SJSA1 (cell line): ENCODE measurements at regions not wholly inside any gene's neighbourhood (a gene's known extent, or its start where the extent isn't known, plus 50 kb on each side); places are given as distances from the start of the nearest gene placed in this dataset.

ENCODE experiments used
- DNase-seq, 2 experiments: peaks; one replicate each; pipeline ENCODE4 v3.0.0-alpha.2; 2015 to 2020; ENCODE audit warnings: low spot score in 2 of 2, low read depth in 1 of 2
- H3K27ac ChIP-seq: fragments of 250-450 bp; sonication (Bioruptor Pico); 2 replicates; pipeline ENCODE4 v1.5.1; 2020; ENCODE audit warnings: mild to moderate bottlenecking, moderate library complexity
- H3K27me3 ChIP-seq: fragments of 250-450 bp; sonication (Bioruptor Pico); replicated peaks from 2 replicates; pipeline ENCODE4 v1.5.1; 2020; ENCODE audit warnings: mild to moderate bottlenecking, moderate library complexity
- H3K36me3 ChIP-seq: fragments of 250-450 bp; sonication (Bioruptor Pico); 2 replicates; pipeline ENCODE4 v1.5.1; 2020; ENCODE audit warnings: mild to moderate bottlenecking
- H3K4me1 ChIP-seq: fragments of 250-450 bp; sonication (Bioruptor Pico); replicated peaks from 2 replicates; pipeline ENCODE4 v1.6.1; 2021; ENCODE audit warnings: mild to moderate bottlenecking
- H3K4me3 ChIP-seq: fragments of 250-450 bp; sonication (Bioruptor Pico); 2 replicates; pipeline ENCODE4 v1.5.1; 2020; ENCODE audit warnings: mild to moderate bottlenecking
- H3K9me3 ChIP-seq: fragments of 250-450 bp; sonication (Bioruptor Pico); replicated peaks from 2 replicates; pipeline ENCODE4 v1.5.1; 2020; ENCODE audit warnings: mild to moderate bottlenecking

DNA sequence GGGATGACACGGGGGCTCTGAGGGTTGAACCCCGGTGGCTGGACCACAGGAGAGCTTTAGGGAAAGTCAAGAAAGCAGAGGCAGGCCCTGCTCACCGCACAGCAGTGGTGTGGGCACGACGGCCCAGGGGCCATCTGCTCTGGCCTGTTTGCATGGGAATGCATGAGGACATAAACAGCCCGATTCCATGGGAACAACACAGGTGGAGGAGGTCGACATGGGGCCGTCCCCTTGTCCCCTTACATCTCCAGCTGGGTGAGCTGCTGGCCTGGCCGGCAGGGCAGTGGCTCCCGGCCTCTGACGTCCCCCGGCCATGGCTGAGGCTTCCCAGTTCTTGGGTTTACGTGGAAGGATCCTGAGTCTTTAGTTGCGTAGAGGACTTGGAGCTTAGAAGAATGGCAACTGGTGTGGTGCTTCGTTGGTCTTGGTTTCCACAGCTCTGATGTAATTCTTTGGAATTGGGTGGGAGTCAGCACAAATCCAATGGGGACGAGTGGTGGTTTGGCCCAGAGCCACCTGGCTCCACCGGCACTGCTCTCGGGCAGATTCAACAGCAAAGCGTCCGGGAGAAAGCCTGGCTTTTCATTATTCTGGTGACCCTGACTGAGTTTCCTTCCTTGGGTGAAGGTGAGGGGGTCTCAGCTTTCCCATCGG lies 98.3 kb upstream of the HDAC4 start:
- Histone ChIP-seq H3K4me1 (no peaks in the 10 kb centered on the region), H3K27ac (no peak overlapping the region), H3K27me3 (peaks cover 17% of the 10 kb centered on the region), H3K4me3 (no peak overlapping the region), H3K9me3 (no peaks in the 10 kb centered on the region), H3K36me3 (no peaks in the 10 kb centered on the region)
- no peak for DNase-seq

DNA sequence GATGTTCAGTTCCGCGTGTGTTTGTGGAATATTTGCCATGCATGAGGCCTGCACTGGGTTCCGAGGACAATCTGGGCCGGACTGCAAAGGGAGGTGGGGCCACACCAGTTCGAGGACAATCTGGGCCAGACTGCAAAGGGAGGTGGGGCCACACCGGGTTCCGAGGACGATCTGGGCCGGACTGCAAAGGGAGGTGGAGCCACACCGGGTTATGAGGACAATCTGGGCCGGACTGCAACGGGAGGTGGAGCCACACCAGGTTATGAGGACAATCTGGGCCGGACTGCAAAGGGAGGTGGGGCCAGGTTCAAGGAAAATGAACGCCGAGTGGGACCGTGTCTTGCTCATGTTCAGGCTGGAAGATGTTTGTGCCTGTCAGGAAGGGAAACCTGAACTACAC lies 97.8 kb upstream of the HDAC4 start:
- Histone ChIP-seq H3K4me3 (no peak overlapping the region), H3K4me1 (no peaks in the 10 kb centered on the region), H3K36me3 (no peaks in the 10 kb centered on the region), H3K27ac (no peak overlapping the region), H3K9me3 (no peaks in the 10 kb centered on the region), H3K27me3 (peaks cover 15% of the 10 kb centered on the region)
- no peak for DNase-seq

DNA sequence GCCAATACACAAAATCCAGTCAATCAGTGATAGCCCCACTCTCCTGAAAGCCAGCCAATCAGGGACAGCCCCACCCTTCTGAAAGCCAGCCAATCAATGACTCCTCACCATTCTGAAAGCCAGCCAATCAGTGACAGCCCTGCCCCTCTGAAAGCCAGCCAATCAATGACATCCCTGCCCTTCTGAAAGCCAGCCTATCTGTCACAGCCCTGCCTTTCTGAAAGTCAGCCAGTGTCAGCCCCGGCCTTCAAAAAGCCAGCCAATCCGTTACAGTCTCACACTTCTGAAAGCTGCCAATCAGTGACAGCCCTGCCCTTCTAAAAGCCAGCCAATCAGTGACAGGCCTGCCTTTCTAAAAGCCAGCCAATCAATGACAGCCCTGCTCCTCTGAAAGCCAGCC lies 95.9 kb upstream of the HDAC4 start:
- H3K27me3 ChIP-seq = peaks cover 15% of the 10 kb centered on the region

DNA sequence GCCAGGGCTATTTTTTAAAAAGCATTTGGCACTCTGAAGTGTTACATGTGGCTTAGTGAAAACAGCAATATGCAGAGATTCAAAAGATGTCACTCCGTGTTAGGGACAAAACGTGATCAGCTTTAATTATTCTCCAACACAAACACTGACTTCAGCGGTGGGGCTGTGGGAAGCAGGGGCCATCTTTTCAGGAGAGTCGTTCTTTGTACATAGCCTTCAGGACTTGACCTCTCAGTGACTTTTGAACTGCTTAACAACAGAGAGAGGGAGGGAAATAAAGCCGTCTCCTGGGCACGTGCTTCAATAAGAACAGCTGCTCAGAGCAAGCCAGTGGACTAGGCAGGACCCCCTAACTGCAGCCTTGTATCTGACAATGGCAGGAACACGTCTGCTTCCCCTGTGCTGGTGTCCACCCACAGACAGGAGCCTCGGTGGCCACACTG lies 95.0 kb upstream of the HDAC4 start:
- Histone ChIP-seq H3K9me3 (no peaks in the 10 kb centered on the region), H3K27ac (no peak overlapping the region), H3K4me1 (no peaks in the 10 kb centered on the region), H3K4me3 (no peak overlapping the region), H3K27me3 (peaks cover 14% of the 10 kb centered on the region), H3K36me3 (no peaks in the 10 kb centered on the region)
- no peak for DNase-seq

More for the DNA sequence above, 95.9 kb upstream of the HDAC4 start:
- H3K9me3 ChIP-seq = no peaks in the 10 kb centered on the region
- DNase-seq = no peak
- no peak overlapping the region for H3K4me3 ChIP-seq
- no peaks in the 10 kb centered on the region for H3K4me1 ChIP-seq
- no peaks in the 10 kb centered on the region for H3K36me3 ChIP-seq
- H3K27ac ChIP-seq = no peak overlapping the region

DNA sequence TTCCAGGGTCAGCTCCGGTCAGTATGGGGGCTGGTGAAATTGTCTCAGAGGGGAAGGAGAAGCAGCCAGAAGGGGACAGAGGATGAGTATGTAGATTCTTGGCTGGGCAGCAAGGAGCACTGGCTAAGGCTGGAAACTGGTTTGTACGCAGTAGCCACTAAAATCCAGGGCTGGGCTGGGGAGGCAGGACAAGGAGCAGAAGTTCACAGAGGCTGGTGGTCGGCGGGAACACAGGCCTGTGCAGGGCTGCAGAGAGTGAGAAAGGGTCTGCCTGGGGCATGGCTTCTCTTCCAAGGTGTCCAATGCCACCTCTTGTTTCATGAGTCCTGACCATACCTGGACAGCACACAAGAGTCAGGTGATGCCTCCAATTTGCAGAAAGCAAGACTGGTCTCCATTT lies 94.4 kb upstream of the HDAC4 start:
- H3K36me3 ChIP-seq = no peaks in the 10 kb centered on the region
- peaks cover 8% of the 10 kb centered on the region for H3K27me3 ChIP-seq
- no peak for DNase-seq
- no peak overlapping the region for H3K27ac ChIP-seq
- no peaks in the 10 kb centered on the region for H3K9me3 ChIP-seq
- no peak overlapping the region for H3K4me3 ChIP-seq
- H3K4me1 ChIP-seq = no peaks in the 10 kb centered on the region

DNA sequence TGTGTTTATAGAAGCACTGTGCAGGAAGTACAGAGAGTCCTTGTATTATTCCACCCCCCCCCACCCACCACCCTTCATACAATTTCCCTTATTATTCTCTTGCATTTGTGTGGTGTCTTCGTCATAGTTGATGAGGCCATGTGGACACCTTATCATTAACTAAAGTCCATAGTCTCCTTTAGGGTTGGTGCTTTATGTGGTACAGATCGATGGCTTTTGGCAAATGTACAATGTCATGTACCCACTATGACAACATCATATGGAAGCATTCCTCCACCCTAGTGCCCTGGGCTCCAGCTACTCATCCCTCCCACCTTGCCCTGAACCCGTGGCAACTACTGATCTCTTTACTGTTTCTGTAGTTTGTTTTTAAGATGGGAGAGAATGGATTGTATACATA lies 93.8 kb upstream of the HDAC4 start:
- no peaks in the 10 kb centered on the region for H3K4me1 ChIP-seq

DNA sequence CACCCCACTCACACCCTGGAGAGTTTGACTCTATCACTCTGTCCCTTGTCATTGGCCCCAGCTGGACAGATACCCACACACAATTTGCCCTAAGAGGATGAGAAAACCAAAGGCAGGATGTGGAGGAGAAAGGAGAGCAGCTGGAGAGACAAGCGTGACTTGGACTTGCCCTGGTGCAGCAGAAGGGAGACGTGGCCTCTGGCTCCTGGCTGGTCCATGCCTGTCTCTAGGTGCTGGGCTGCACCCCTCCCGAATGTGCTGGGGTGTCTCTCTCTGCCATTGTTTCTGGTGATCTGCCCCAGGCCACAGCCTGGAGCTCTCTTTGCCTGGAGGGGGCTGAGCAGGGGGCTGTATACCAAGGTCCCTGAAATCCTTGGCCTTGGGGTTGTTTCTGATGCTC lies 88.7 kb upstream of the HDAC4 start:
- Histone ChIP-seq H3K27me3 (peaks cover 19% of the 10 kb centered on the region), H3K4me1 (no peaks in the 10 kb centered on the region), H3K9me3 (no peaks in the 10 kb centered on the region), H3K4me3 (no peak overlapping the region), H3K36me3 (no peaks in the 10 kb centered on the region), H3K27ac (no peak overlapping the region)
- no peak for DNase-seq

More for the DNA sequence above, 93.8 kb upstream of the HDAC4 start:
- Histone ChIP-seq H3K9me3 (no peaks in the 10 kb centered on the region), H3K27me3 (peaks cover 4% of the 10 kb centered on the region), H3K36me3 (no peaks in the 10 kb centered on the region), H3K4me3 (no peak overlapping the region), H3K27ac (no peak overlapping the region)
- no peak for DNase-seq

DNA sequence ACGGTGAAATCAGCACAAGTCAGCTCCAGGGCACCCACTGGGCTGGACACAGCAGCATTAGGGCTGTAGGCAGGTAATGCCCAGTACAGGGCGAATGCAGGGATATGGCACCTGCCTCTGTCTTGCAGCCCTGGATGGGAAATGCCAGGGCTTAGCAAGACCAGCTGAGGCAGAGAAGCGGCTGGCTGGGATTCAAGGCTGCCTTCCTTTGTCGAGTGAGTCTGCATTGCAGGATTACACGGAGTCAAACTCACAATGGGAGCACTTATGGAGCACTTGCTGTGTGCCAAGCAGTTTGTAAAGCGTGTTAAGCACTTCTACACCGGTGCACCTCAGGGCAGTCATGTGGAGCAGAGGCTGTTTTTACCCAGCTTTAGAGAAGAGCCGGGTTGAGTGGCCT lies 87.3 kb upstream of the HDAC4 start:
- Histone ChIP-seq H3K9me3 (no peaks in the 10 kb centered on the region), H3K27me3 (peaks cover 24% of the 10 kb centered on the region), H3K4me1 (no peaks in the 10 kb centered on the region), H3K4me3 (no peak overlapping the region), H3K27ac (no peak overlapping the region), H3K36me3 (no peaks in the 10 kb centered on the region)
- DNase-seq = no peak

DNA sequence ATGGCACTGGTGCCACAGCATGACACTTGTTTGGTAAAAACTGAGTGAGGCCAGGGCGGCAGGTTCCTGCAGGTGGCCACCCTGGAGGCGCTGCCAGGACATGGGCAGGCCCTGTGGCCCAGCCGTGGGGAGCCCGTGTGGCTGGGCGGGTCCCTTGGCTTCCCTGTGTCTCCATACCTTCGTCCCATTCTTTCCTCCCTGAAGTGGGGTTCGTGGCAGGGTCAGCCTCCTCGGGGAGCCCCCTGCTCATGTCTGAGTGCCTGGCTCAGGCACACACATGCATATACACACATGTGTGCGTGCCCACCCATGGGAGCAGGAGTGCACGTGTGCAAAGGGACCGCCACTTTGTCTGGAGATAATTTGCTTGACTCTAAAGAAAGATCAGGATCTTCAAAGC lies 86.5 kb upstream of the HDAC4 start:
- Histone ChIP-seq H3K9me3 (no peaks in the 10 kb centered on the region), H3K4me3 (no peak overlapping the region), H3K36me3 (no peaks in the 10 kb centered on the region), H3K27me3 (peaks cover 27% of the 10 kb centered on the region), H3K27ac (no peak overlapping the region), H3K4me1 (no peaks in the 10 kb centered on the region)
- DNase-seq = no peak

DNA sequence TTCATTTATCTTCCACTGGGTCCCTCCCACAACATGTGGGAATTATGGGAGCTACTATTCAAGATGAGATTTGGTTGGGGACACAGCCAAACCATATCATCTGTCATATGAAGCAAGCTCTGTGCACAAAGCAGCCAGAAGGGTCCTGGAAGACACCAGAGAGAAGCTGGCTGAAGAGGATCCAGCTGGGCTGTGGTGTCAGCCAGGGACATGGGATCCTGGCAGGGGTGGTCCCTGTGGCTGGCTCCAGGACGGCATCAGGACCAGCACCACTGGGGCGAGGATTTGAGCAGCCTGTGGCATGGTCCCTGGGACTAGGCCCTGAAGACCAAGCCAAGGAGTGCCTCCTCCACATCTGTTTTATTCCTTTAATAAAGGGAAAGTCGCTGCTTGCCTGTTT lies 84.8 kb upstream of the HDAC4 start:
- Histone ChIP-seq H3K27ac (no peak overlapping the region), H3K36me3 (no peaks in the 10 kb centered on the region), H3K4me3 (no peak overlapping the region), H3K9me3 (no peaks in the 10 kb centered on the region), H3K4me1 (no peaks in the 10 kb centered on the region), H3K27me3 (peaks cover 27% of the 10 kb centered on the region)
- no peak for DNase-seq

DNA sequence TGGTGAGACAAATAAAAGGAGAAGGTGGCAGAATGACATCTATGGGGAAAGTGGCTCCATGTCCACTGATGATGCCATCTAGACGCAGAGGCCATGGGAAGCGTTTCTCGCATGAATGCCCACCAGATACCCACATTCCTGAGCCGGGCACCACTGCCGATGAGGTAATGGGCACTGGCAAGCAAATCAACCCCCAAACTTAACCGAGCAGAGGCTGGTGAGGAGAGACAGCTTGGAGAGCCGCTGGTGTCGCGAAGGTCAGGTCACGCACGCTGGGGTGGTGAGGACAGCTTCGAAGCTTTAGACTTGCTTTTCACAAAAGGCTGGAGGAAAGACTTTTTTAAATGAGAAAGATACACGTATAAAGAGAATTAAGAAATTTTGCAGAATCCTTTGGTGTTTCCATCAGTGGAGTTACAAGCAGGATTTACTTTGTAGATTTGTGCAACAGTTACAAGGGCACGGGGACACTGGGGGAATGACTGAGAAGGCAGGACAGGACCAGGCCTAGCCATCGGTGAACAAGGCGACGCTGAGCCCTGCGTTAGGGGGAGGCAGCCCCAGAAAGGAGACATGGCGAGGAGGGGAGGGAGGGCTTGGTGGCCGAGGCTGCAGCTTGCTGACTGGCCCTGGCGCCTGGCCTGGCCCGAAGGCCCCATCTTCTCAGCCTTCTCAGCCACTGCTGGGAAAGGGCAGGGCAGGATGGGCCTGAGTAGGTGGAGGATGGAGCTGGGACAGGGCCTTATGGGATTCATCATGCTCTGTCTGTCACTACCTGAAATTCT lies 83.9 kb upstream of the HDAC4 start:
- no peaks in the 10 kb centered on the region for H3K9me3 ChIP-seq
- H3K4me3 ChIP-seq = no peak overlapping the region
- H3K36me3 ChIP-seq = no peaks in the 10 kb centered on the region
- peaks cover 27% of the 10 kb centered on the region for H3K27me3 ChIP-seq
- H3K4me1 ChIP-seq = no peaks in the 10 kb centered on the region
- no peak overlapping the region for H3K27ac ChIP-seq
- DNase-seq = no peak

DNA sequence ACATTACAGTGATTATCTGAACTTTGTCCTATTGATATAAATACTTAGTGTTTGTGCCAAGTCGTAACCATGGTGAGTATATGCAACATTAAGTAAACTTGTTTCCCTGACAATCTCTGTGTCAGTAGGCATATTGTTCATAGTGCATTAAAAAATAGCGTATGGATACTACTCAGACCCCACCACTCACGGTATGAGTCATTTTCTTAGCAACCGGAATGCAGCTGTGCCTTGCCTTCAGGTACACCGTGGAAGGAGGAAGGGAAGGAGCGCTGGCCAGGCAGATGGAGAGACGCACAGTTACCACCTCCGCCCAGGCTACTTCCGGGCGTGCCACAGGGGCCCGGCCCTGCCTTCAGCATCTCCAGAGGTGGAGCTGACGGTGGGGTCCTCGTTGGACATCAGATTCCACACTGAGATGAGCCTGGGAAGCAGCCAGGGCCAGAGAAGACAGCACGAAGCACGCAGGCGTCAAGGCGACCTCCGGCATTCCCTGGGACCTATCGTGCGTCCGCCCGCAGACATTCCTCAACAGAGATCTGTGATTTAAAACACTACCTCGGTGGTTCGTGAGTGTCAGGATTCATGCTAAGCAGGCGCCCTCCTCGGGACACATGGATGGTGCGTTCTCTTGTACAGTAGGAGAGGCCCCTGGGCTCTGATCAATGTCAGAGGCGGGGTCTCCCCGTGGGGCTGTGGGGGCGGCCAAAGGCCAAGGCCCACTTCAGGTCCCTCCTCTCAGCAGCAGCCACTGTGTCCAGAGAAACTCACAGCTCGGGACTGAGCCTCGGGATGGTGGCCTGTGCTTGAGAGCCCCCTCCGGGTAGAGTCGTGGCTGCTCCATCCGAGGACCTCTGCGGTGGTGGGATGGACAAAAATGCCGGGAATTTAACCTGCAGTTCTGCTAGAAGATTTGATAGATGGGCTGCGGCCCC lies 82.2 kb upstream of the HDAC4 start:
- no peak for DNase-seq
- H3K27ac ChIP-seq = no peak overlapping the region
- H3K9me3 ChIP-seq = no peaks in the 10 kb centered on the region
- H3K4me3 ChIP-seq = no peak overlapping the region
- no peaks in the 10 kb centered on the region for H3K36me3 ChIP-seq
- H3K4me1 ChIP-seq = no peaks in the 10 kb centered on the region
- H3K27me3 ChIP-seq = peaks cover 17% of the 10 kb centered on the region

DNA sequence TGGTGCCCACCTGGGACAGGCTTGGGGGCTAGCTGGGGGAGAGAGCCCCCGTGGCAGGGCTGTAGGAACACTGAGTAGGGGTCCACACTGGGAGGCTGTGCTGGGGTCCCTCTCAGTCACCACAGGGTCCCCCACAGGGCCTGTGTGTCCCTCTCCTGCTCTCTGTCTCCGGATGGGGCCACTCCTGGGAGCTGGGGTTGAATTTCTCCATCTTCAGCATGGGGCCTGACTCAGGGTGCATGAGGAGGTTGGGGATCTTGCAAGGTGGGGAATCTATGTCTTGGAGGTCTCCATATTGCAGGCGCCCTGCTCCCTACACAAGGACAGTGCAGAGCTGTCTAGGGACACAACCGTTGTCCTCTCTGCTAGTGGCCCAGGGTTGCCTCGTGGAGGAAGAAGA lies 78.7 kb upstream of the HDAC4 start:
- H3K4me3 ChIP-seq = no peak overlapping the region
- no peaks in the 10 kb centered on the region for H3K36me3 ChIP-seq
- DNase-seq = no peak
- no peaks in the 10 kb centered on the region for H3K4me1 ChIP-seq
- no peak overlapping the region for H3K27ac ChIP-seq
- no peaks in the 10 kb centered on the region for H3K9me3 ChIP-seq
- 0 out of 2 replicates have a peak, but pooled peaks cover 9% of the 10 kb centered on the region for H3K27me3 ChIP-seq

DNA sequence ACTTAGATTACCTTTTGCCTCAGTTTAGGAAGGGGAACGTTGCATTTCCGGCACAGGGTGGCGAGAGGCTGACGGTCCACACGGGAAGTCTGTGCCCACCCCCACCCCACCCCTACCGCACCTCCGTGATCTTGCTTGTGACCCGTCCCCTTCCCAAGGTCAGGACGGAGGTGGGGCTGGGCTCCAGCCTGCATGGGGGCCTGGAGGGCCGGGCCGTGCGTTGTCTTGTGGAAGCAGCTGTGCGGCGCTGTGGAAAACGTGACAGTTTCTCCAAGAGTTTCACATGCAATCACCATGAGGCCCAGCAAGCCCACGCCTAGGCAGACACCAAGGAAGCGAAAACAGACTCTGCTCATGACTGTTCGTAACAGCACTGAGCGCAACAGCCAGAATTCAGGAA lies 76.8 kb upstream of the HDAC4 start:
- H3K9me3 ChIP-seq = no peaks in the 10 kb centered on the region
- no peak for DNase-seq
- H3K27me3 ChIP-seq = peaks cover 10% of the 10 kb centered on the region
- no peaks in the 10 kb centered on the region for H3K36me3 ChIP-seq
- no peak overlapping the region for H3K4me3 ChIP-seq
- H3K4me1 ChIP-seq = no peaks in the 10 kb centered on the region
- H3K27ac ChIP-seq = no peak overlapping the region
